ENCODE measurements at regions not wholly inside any gene's neighbourhood (a gene's known extent, or its start where the extent isn't known, plus 50 kb on each side); places are given as distances from the start of the nearest gene placed in this dataset.

- no peak overlapping the region for H2AFZ ChIP-seq (ENCODE audit: low read depth, low read length)
- H4K8ac ChIP-seq (ENCODE audit: low read length) = no peak overlapping the region
- H3K36me3 ChIP-seq (ENCODE audit: control insufficient read depth in 1 of 2, insufficient read depth in 2 of 2, low read depth in 1 of 2, low read length in 2 of 2) = no peaks in the 10 kb centered on the region
These were observed 71.2 kb downstream of the FAM43A start for GRCh38 chr3:194756791-194757325.

GRCh38 chr3:194757647-194758061 is 72.0 kb downstream of the FAM43A start:
- H3K14ac ChIP-seq (ENCODE audit: low read length in 2 of 2) = no peak overlapping the region
- H3K4me3 ChIP-seq (ENCODE audit: insufficient read depth in 1 of 2, low read depth in 1 of 2, low read length in 2 of 2) = no peak overlapping the region
- no peak overlapping the region for H3K18ac ChIP-seq (ENCODE audit: low read depth in 1 of 2, low read length in 2 of 2)
- no peaks in the 10 kb centered on the region for H3K79me1 ChIP-seq (replicated peaks; ENCODE audit: low read length, poor library complexity, severe bottlenecking)
- H2AK5ac ChIP-seq (ENCODE audit: low read length, severe bottlenecking) = no peak overlapping the region
- H2BK15ac ChIP-seq (ENCODE audit: low read depth, poor library complexity, severe bottlenecking) = no peak overlapping the region
- WGBS = 30% methylated on average over 2 of the region's 2 CpGs
- no peak overlapping the region for H3K23ac ChIP-seq (ENCODE audit: low read length in 2 of 2)
- no peaks in the 10 kb centered on the region for H3K4me1 ChIP-seq (ENCODE audit: control insufficient read depth, insufficient read depth, low read depth, low read length)
- H3K36me3 ChIP-seq (ENCODE audit: control insufficient read depth in 1 of 2, insufficient read depth in 2 of 2, low read depth in 1 of 2, low read length in 2 of 2) = no peaks in the 10 kb centered on the region
- no peak overlapping the region for H4K8ac ChIP-seq (ENCODE audit: low read length)
- H3K4ac ChIP-seq (ENCODE audit: low read depth in 1 of 2, low read length in 2 of 2) = no peak overlapping the region
- H4K91ac ChIP-seq (ENCODE audit: low read length) = no peak overlapping the region
- no peak overlapping the region for H3K4me2 ChIP-seq (ENCODE audit: low read length, poor library complexity, severe bottlenecking)
- no peak overlapping the region for H2BK120ac ChIP-seq (ENCODE audit: low read depth, low read length)
- no peak overlapping the region for H2BK12ac ChIP-seq (ENCODE audit: low read length in 2 of 2)
- no peaks in the 10 kb centered on the region for H3K9me3 ChIP-seq (ENCODE audit: control insufficient read depth, low read length)
- DNase-seq = no peak
- no peak overlapping the region for H2BK5ac ChIP-seq (ENCODE audit: low read depth, low read length, poor library complexity, severe bottlenecking)
- no peak overlapping the region for H3K27ac ChIP-seq (ENCODE audit: low read length, poor library complexity, severe bottlenecking)
- H2AFZ ChIP-seq (ENCODE audit: low read depth, low read length) = no peak overlapping the region
- H3K27me3 ChIP-seq (ENCODE audit: control insufficient read depth in 1 of 2, insufficient read depth in 1 of 2, low read length in 2 of 2) = peaks cover 38 to 53% of the 10 kb centered on the region in 2 experiments
- no peak overlapping the region for H3K9ac ChIP-seq (ENCODE audit: low read length)

More at GRCh38 chr3:194756791-194757325, 71.2 kb downstream of the FAM43A start:
- no peak overlapping the region for H3K4me2 ChIP-seq (ENCODE audit: low read length, poor library complexity, severe bottlenecking)
- H3K4me3 ChIP-seq (ENCODE audit: insufficient read depth in 1 of 2, low read depth in 1 of 2, low read length in 2 of 2) = no peak overlapping the region
- no peak overlapping the region for H3K23ac ChIP-seq (ENCODE audit: low read length in 2 of 2)
- no peak overlapping the region for H3K4ac ChIP-seq (ENCODE audit: low read depth in 1 of 2, low read length in 2 of 2)
- H3K79me1 ChIP-seq (replicated peaks; ENCODE audit: low read length, poor library complexity, severe bottlenecking) = no peaks in the 10 kb centered on the region
- H2BK12ac ChIP-seq (ENCODE audit: low read length in 2 of 2) = no peak overlapping the region
- no peaks in the 10 kb centered on the region for H3K4me1 ChIP-seq (ENCODE audit: control insufficient read depth, insufficient read depth, low read depth, low read length)
- no peak for DNase-seq
- no peak overlapping the region for H2BK5ac ChIP-seq (ENCODE audit: low read depth, low read length, poor library complexity, severe bottlenecking)
- H2BK120ac ChIP-seq (ENCODE audit: low read depth, low read length) = no peak overlapping the region
- no peaks in the 10 kb centered on the region for H3K9me3 ChIP-seq (ENCODE audit: control insufficient read depth, low read length)
- no peak overlapping the region for H3K18ac ChIP-seq (ENCODE audit: low read depth in 1 of 2, low read length in 2 of 2)
- WGBS = 94% methylated on average over 10 of the region's 10 CpGs
- H4K91ac ChIP-seq (ENCODE audit: low read length) = no peak overlapping the region
- no peak overlapping the region for H2BK15ac ChIP-seq (ENCODE audit: low read depth, poor library complexity, severe bottlenecking)
- H3K27ac ChIP-seq (ENCODE audit: low read length, poor library complexity, severe bottlenecking) = no peak overlapping the region
- peaks cover 36 to 45% of the 10 kb centered on the region in 2 experiments for H3K27me3 ChIP-seq (ENCODE audit: control insufficient read depth in 1 of 2, insufficient read depth in 1 of 2, low read length in 2 of 2)
- no peak overlapping the region for H3K9ac ChIP-seq (ENCODE audit: low read length)
- no peak overlapping the region for H2AK5ac ChIP-seq (ENCODE audit: low read length, severe bottlenecking)
- no peak overlapping the region for H3K14ac ChIP-seq (ENCODE audit: low read length in 2 of 2)

- H3K36me3 ChIP-seq (ENCODE audit: control insufficient read depth in 1 of 2, insufficient read depth in 2 of 2, low read depth in 1 of 2, low read length in 2 of 2) = no peaks in the 10 kb centered on the region
- H3K4me3 ChIP-seq (ENCODE audit: insufficient read depth in 1 of 2, low read depth in 1 of 2, low read length in 2 of 2) = no peak overlapping the region
- H2AK5ac ChIP-seq (ENCODE audit: low read length, severe bottlenecking) = no peak overlapping the region
- H2BK15ac ChIP-seq (ENCODE audit: low read depth, poor library complexity, severe bottlenecking) = no peak overlapping the region
- no peak overlapping the region for H3K14ac ChIP-seq (ENCODE audit: low read length in 2 of 2)
- 95% methylated on average over 2 of the region's 2 CpGs for WGBS
- H3K9ac ChIP-seq (ENCODE audit: low read length) = no peak overlapping the region
- H3K79me1 ChIP-seq (replicated peaks; ENCODE audit: low read length, poor library complexity, severe bottlenecking) = no peaks in the 10 kb centered on the region
- no peak overlapping the region for H2BK12ac ChIP-seq (ENCODE audit: low read length in 2 of 2)
- no peak overlapping the region for H3K18ac ChIP-seq (ENCODE audit: low read depth in 1 of 2, low read length in 2 of 2)
- H3K4ac ChIP-seq (ENCODE audit: low read depth in 1 of 2, low read length in 2 of 2) = no peak overlapping the region
- no peak overlapping the region for H2BK120ac ChIP-seq (ENCODE audit: low read depth, low read length)
- no peak overlapping the region for H3K27ac ChIP-seq (ENCODE audit: low read length, poor library complexity, severe bottlenecking)
- H3K23ac ChIP-seq (ENCODE audit: low read length in 2 of 2) = no peak overlapping the region
- no peak overlapping the region for H3K4me2 ChIP-seq (ENCODE audit: low read length, poor library complexity, severe bottlenecking)
- no peaks in the 10 kb centered on the region for H3K9me3 ChIP-seq (ENCODE audit: control insufficient read depth, low read length)
- H4K8ac ChIP-seq (ENCODE audit: low read length) = no peak overlapping the region
- H2AFZ ChIP-seq (ENCODE audit: low read depth, low read length) = no peak overlapping the region
- H2BK5ac ChIP-seq (ENCODE audit: low read depth, low read length, poor library complexity, severe bottlenecking) = no peak overlapping the region
- no peak overlapping the region for H4K91ac ChIP-seq (ENCODE audit: low read length)
- peaks cover 36 to 57% of the 10 kb centered on the region in 2 experiments for H3K27me3 ChIP-seq (ENCODE audit: control insufficient read depth in 1 of 2, insufficient read depth in 1 of 2, low read length in 2 of 2)
- no peak for DNase-seq
- H3K4me1 ChIP-seq (ENCODE audit: control insufficient read depth, insufficient read depth, low read depth, low read length) = no peaks in the 10 kb centered on the region
These were observed 73.0 kb downstream of the FAM43A start for GRCh38 chr3:194758716-194759115.

GRCh38 chr3:194760494-194761137 is 74.9 kb downstream of the FAM43A start:
- Histone ChIP-seq H4K8ac (ENCODE audit: low read length) (no peak overlapping the region), H2AFZ (ENCODE audit: low read depth, low read length) (no peak overlapping the region), H2BK120ac (ENCODE audit: low read depth, low read length) (no peak overlapping the region), H2BK5ac (ENCODE audit: low read depth, low read length, poor library complexity, severe bottlenecking) (no peak overlapping the region), H2BK12ac (ENCODE audit: low read length in 2 of 2) (no peak overlapping the region), H4K91ac (ENCODE audit: low read length) (no peak overlapping the region), H2BK15ac (ENCODE audit: low read depth, poor library complexity, severe bottlenecking) (no peak overlapping the region), H3K9ac (ENCODE audit: low read length) (no peak overlapping the region), H3K9me3 (ENCODE audit: control insufficient read depth, low read length) (no peaks in the 10 kb centered on the region), H3K36me3 (ENCODE audit: control insufficient read depth in 1 of 2, insufficient read depth in 2 of 2, low read depth in 1 of 2, low read length in 2 of 2) (no peaks in the 10 kb centered on the region), H3K23ac (ENCODE audit: low read length in 2 of 2) (no peak overlapping the region), H3K79me1 (replicated peaks; ENCODE audit: low read length, poor library complexity, severe bottlenecking) (no peaks in the 10 kb centered on the region), H3K4ac (ENCODE audit: low read depth in 1 of 2, low read length in 2 of 2) (no peak overlapping the region), H3K27me3 (ENCODE audit: control insufficient read depth in 1 of 2, insufficient read depth in 1 of 2, low read length in 2 of 2) (peaks cover 29 to 60% of the 10 kb centered on the region in 2 experiments), H3K18ac (ENCODE audit: low read depth in 1 of 2, low read length in 2 of 2) (no peak overlapping the region), H3K4me3 (ENCODE audit: insufficient read depth in 1 of 2, low read depth in 1 of 2, low read length in 2 of 2) (no peak overlapping the region), H3K14ac (ENCODE audit: low read length in 2 of 2) (no peak overlapping the region), H3K4me2 (ENCODE audit: low read length, poor library complexity, severe bottlenecking) (no peak overlapping the region), H3K4me1 (ENCODE audit: control insufficient read depth, insufficient read depth, low read depth, low read length) (no peaks in the 10 kb centered on the region), H2AK5ac (ENCODE audit: low read length, severe bottlenecking) (no peak overlapping the region), H3K27ac (ENCODE audit: low read length, poor library complexity, severe bottlenecking) (no peak overlapping the region)
- WGBS = 87% methylated on average over 9 of the region's 9 CpGs
- no peak for DNase-seq

Data from mesenchymal stem cell (in vitro differentiated cells and primary cell).